DOHH2 (cell line): ENCODE measurements at regions not wholly inside any gene's neighbourhood (a gene's known extent, or its start where the extent isn't known, plus 50 kb on each side); places are given as distances from the start of the nearest gene placed in this dataset.

Source experiments
- H3F3A ChIP-seq: fragments of 200-600 bp; sonication (generic), shearing (Covaris generic); 2 replicates; pipeline ENCODE4 v1.6.0; 2016; ENCODE audit warnings: antibody characterized with exemption, mild to moderate bottlenecking; ENCODE audit not compliant: control insufficient read depth, insufficient read depth
- H3K27ac ChIP-seq: fragments of 200-600 bp; sonication (generic); 2 replicates; pipeline ENCODE4 v1.5.1; 2014; ENCODE audit warnings: low read depth, mild to moderate bottlenecking, low read length, moderate library complexity
- H3K27me3 ChIP-seq: fragments of 200-600 bp; sonication (generic); 2 replicates; pipeline ENCODE4 v1.6.1; 2014; ENCODE audit warnings: mild to moderate bottlenecking, low read length, mixed read lengths; ENCODE audit not compliant: control insufficient read depth
- H3K36me3 ChIP-seq: fragments of 200-600 bp; sonication (generic); 2 replicates; pipeline ENCODE4 v1.6.1; 2014; ENCODE audit warnings: mild to moderate bottlenecking, low read length, moderate library complexity, mixed read lengths; ENCODE audit not compliant: control insufficient read depth
- H3K4me1 ChIP-seq: fragments of 200-600 bp; sonication (generic); 2 replicates; pipeline ENCODE4 v1.6.1; 2014; ENCODE audit warnings: mild to moderate bottlenecking, low read length, mixed read lengths; ENCODE audit not compliant: control insufficient read depth
- H3K4me2 ChIP-seq: fragments of 200-600 bp; sonication (generic); 2 replicates; pipeline ENCODE4 v1.6.0; 2014; ENCODE audit warnings: mild to moderate bottlenecking, low read length, moderate library complexity
- H3K4me3 ChIP-seq: fragments of 200-600 bp; sonication (generic); 2 replicates; pipeline ENCODE4 v1.5.1; 2014; ENCODE audit warnings: mild to moderate bottlenecking, low read length, mixed read lengths
- H3K79me2 ChIP-seq: fragments of 200-600 bp; sonication (generic); 2 replicates; pipeline ENCODE4 v1.6.1; 2014; ENCODE audit warnings: mild to moderate bottlenecking, low read length, mixed read lengths; ENCODE audit not compliant: control insufficient read depth
- H3K9me2 ChIP-seq: fragments of 200-600 bp; sonication (generic); replicated peaks from 2 replicates; pipeline ENCODE4 v1.6.1; 2014; ENCODE audit warnings: mild to moderate bottlenecking, low read length, mixed read lengths; ENCODE audit not compliant: control insufficient read depth
- H3K9me3 ChIP-seq: fragments of 200-600 bp; sonication (generic); 2 replicates; pipeline ENCODE4 v1.6.1; 2014; ENCODE audit warnings: antibody characterized with exemption, low read length, mixed read lengths; ENCODE audit not compliant: control insufficient read depth, insufficient read depth
- H4K20me1 ChIP-seq: fragments of 200-600 bp; sonication (generic); 2 replicates; pipeline ENCODE4 v1.6.0; 2014; ENCODE audit warnings: low read depth, mild to moderate bottlenecking, antibody characterized with exemption, low read length, moderate library complexity; ENCODE audit not compliant: control insufficient read depth, insufficient read depth
- EZH2phosphoT487 ChIP-seq: fragments of 200-600 bp; sonication (generic); IDR thresholded peaks from 2 replicates; pipeline ENCODE4 v1.6.1; 2017; ENCODE audit warnings: borderline replicate concordance, mild to moderate bottlenecking, antibody characterized with exemption, low read length, moderate library complexity, mixed read lengths
- TF ChIP-seq, protein P1 (sequence below): fragments of 200-600 bp; sonication (generic); IDR thresholded peaks from one replicate; pipeline ENCODE4 v1.5.1; 2014; ENCODE audit warnings: antibody characterized with exemption, mild to moderate bottlenecking, low read depth, low read length; ENCODE audit not compliant: poor library complexity, severe bottlenecking

DNA sequence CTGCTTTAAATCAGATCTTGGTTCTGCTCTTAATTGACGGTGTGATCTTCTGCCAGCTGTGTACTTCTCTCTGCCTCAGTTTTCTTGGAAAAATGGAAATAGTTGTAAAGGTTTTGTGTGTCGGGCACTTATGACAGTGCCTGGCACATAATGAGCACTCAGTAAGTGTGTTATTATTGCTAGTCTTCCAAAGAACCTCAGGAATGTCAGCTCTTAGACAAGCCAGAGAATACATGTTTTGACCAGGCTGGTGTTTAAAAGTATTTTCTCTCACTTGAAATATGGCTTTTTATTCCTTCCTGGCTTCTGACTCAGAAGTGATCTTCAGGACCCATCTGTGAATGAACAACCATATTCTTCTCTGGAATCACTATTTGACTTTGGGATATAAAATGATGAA, 304.1 kb downstream of the SNAPC1 start:
- Histone ChIP-seq H3K9me3 (no peaks in the 10 kb centered on the region), H3K36me3 (no peaks in the 10 kb centered on the region), H4K20me1 (no peaks in the 10 kb centered on the region), H3K27ac (no peak overlapping the region), H3F3A (no peaks in the 10 kb centered on the region), H3K79me2 (no peaks in the 10 kb centered on the region), H3K4me3 (no peak overlapping the region), H3K9me2 (no peaks in the 10 kb centered on the region), H3K4me2 (no peak overlapping the region), H3K27me3 (no peaks in the 10 kb centered on the region), H3K4me1 (peaks cover 23% of the 10 kb centered on the region)
- TF ChIP-seq, protein P1, sequence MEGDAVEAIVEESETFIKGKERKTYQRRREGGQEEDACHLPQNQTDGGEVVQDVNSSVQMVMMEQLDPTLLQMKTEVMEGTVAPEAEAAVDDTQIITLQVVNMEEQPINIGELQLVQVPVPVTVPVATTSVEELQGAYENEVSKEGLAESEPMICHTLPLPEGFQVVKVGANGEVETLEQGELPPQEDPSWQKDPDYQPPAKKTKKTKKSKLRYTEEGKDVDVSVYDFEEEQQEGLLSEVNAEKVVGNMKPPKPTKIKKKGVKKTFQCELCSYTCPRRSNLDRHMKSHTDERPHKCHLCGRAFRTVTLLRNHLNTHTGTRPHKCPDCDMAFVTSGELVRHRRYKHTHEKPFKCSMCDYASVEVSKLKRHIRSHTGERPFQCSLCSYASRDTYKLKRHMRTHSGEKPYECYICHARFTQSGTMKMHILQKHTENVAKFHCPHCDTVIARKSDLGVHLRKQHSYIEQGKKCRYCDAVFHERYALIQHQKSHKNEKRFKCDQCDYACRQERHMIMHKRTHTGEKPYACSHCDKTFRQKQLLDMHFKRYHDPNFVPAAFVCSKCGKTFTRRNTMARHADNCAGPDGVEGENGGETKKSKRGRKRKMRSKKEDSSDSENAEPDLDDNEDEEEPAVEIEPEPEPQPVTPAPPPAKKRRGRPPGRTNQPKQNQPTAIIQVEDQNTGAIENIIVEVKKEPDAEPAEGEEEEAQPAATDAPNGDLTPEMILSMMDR = no peak
- TF ChIP-seq EZH2phosphoT487 = no peak

- H3K79me2 ChIP-seq = no peaks in the 10 kb centered on the region
- H3F3A ChIP-seq = no peaks in the 10 kb centered on the region
- no peaks in the 10 kb centered on the region for H3K9me2 ChIP-seq
- no peaks in the 10 kb centered on the region for H3K4me1 ChIP-seq
- no peak overlapping the region for H3K4me2 ChIP-seq
- no peak overlapping the region for H3K4me3 ChIP-seq
- no peaks in the 10 kb centered on the region for H3K9me3 ChIP-seq
- no peak overlapping the region for H3K27ac ChIP-seq
- H3K27me3 ChIP-seq = no peaks in the 10 kb centered on the region
- no peaks in the 10 kb centered on the region for H4K20me1 ChIP-seq
- TF ChIP-seq, protein P1 = no peak
- no peak for TF ChIP-seq EZH2phosphoT487
- H3K36me3 ChIP-seq = no peaks in the 10 kb centered on the region
Measured at GRCh38 chr14:62071039-62071438, 308.8 kb downstream of the SNAPC1 start.

- H3K4me1 ChIP-seq = peaks cover 51% of the 10 kb centered on the region
- H3K9me3 ChIP-seq = no peaks in the 10 kb centered on the region
- no peak for TF ChIP-seq EZH2phosphoT487
- TF ChIP-seq, protein P1 = no peak
- no peaks in the 10 kb centered on the region for H4K20me1 ChIP-seq
- H3K27ac ChIP-seq = no peak overlapping the region
- H3K4me2 ChIP-seq = no peak overlapping the region
- H3K4me3 ChIP-seq = no peak overlapping the region
- no peaks in the 10 kb centered on the region for H3K9me2 ChIP-seq
- H3K36me3 ChIP-seq = peaks cover 4% of the 10 kb centered on the region; the same call in 1 of the 2 replicates
- H3F3A ChIP-seq = peaks cover 15% of the 10 kb centered on the region
- H3K27me3 ChIP-seq = no peaks in the 10 kb centered on the region
- no peaks in the 10 kb centered on the region for H3K79me2 ChIP-seq
Measured at GRCh38 chr14:62076368-62076767, 314.1 kb downstream of the SNAPC1 start.
